Neuron (in vitro differentiated cells): ENCODE measurements at regions not wholly inside any gene's neighbourhood (a gene's known extent, or its start where the extent isn't known, plus 50 kb on each side); places are given as distances from the start of the nearest gene placed in this dataset.

Source experiments
- H2AFZ ChIP-seq: one replicate; pipeline ENCODE4 v1.6.1; 2013; ENCODE audit warnings: low read depth, mild to moderate bottlenecking, inconsistent platforms, low read length, moderate library complexity
- H3K27me3 ChIP-seq: one replicate; pipeline ENCODE4 v1.6.1; 2013; ENCODE audit warnings: low read length; ENCODE audit not compliant: insufficient read depth
- H3K36me3 ChIP-seq: one replicate; pipeline ENCODE4 v1.6.1; 2013; ENCODE audit warnings: low read length; ENCODE audit not compliant: insufficient read depth
- H3K4me1 ChIP-seq: one replicate; pipeline ENCODE4 v1.6.1; 2013; ENCODE audit warnings: low read length; ENCODE audit not compliant: insufficient read depth
- H3K4me3 ChIP-seq: 2 replicates; pipeline ENCODE4 v1.5.1; 2013; ENCODE audit warnings: mild to moderate bottlenecking, low read length, moderate library complexity
- H3K9me3 ChIP-seq: one replicate; pipeline ENCODE4 v1.6.1; 2013; ENCODE audit warnings: low read length

GRCh38 chr2:52844701-52845423 is 922.7 kb upstream of the CHAC2 start:
- Histone ChIP-seq H3K27me3 (no peaks in the 10 kb centered on the region), H3K4me1 (no peaks in the 10 kb centered on the region), H2AFZ (no peak overlapping the region), H3K36me3 (no peaks in the 10 kb centered on the region), H3K4me3 (no peak overlapping the region), H3K9me3 (no peaks in the 10 kb centered on the region)

- no peaks in the 10 kb centered on the region for H3K36me3 ChIP-seq
- H2AFZ ChIP-seq: no peak overlapping the region
- no peaks in the 10 kb centered on the region for H3K4me1 ChIP-seq
- no peaks in the 10 kb centered on the region for H3K27me3 ChIP-seq
- no peaks in the 10 kb centered on the region for H3K9me3 ChIP-seq
- H3K4me3 ChIP-seq: no peak overlapping the region
Observed at GRCh38 chr2:52835909-52836308, 931.7 kb upstream of the CHAC2 start.

- Histone ChIP-seq H3K4me1 (no peaks in the 10 kb centered on the region), H3K9me3 (no peaks in the 10 kb centered on the region), H2AFZ (no peak overlapping the region), H3K27me3 (no peaks in the 10 kb centered on the region), H3K36me3 (no peaks in the 10 kb centered on the region), H3K4me3 (no peak overlapping the region)
Observed at GRCh38 chr2:52831216-52831615, 936.4 kb upstream of the CHAC2 start.

GRCh38 chr2:52828112-52828511 is 939.5 kb upstream of the CHAC2 start:
- Histone ChIP-seq H2AFZ (no peak overlapping the region), H3K4me3 (no peak overlapping the region), H3K9me3 (no peaks in the 10 kb centered on the region), H3K36me3 (no peaks in the 10 kb centered on the region), H3K4me1 (no peaks in the 10 kb centered on the region), H3K27me3 (no peaks in the 10 kb centered on the region)

- Histone ChIP-seq H3K4me1 (no peaks in the 10 kb centered on the region), H3K4me3 (no peak overlapping the region), H3K27me3 (no peaks in the 10 kb centered on the region), H3K36me3 (no peaks in the 10 kb centered on the region), H2AFZ (no peak overlapping the region), H3K9me3 (no peaks in the 10 kb centered on the region)
Observed at GRCh38 chr2:52821631-52822030, 946.0 kb upstream of the CHAC2 start.

- no peaks in the 10 kb centered on the region for H3K36me3 ChIP-seq
- H3K4me3 ChIP-seq: no peak overlapping the region
- H2AFZ ChIP-seq: no peak overlapping the region
- no peaks in the 10 kb centered on the region for H3K9me3 ChIP-seq
- no peaks in the 10 kb centered on the region for H3K4me1 ChIP-seq
- H3K27me3 ChIP-seq: no peaks in the 10 kb centered on the region
Observed at GRCh38 chr2:52818958-52819357, 948.6 kb upstream of the CHAC2 start.

GRCh38 chr2:52810460-52810859 is 957.1 kb upstream of the CHAC2 start:
- no peak overlapping the region for H2AFZ ChIP-seq
- H3K27me3 ChIP-seq: no peaks in the 10 kb centered on the region
- no peak overlapping the region for H3K4me3 ChIP-seq
- H3K9me3 ChIP-seq: no peaks in the 10 kb centered on the region
- H3K36me3 ChIP-seq: no peaks in the 10 kb centered on the region
- no peaks in the 10 kb centered on the region for H3K4me1 ChIP-seq

GRCh38 chr2:52805901-52806410 is 961.6 kb upstream of the CHAC2 start:
- H2AFZ ChIP-seq: no peak overlapping the region
- no peaks in the 10 kb centered on the region for H3K27me3 ChIP-seq
- H3K4me1 ChIP-seq: no peaks in the 10 kb centered on the region
- no peaks in the 10 kb centered on the region for H3K36me3 ChIP-seq
- H3K4me3 ChIP-seq: no peak overlapping the region
- H3K9me3 ChIP-seq: no peaks in the 10 kb centered on the region

GRCh38 chr2:52794581-52794980 is 973.0 kb upstream of the CHAC2 start:
- no peaks in the 10 kb centered on the region for H3K36me3 ChIP-seq
- H3K9me3 ChIP-seq: no peaks in the 10 kb centered on the region
- no peak overlapping the region for H3K4me3 ChIP-seq
- no peaks in the 10 kb centered on the region for H3K27me3 ChIP-seq
- no peaks in the 10 kb centered on the region for H3K4me1 ChIP-seq
- no peak overlapping the region for H2AFZ ChIP-seq

- Histone ChIP-seq H3K27me3 (no peaks in the 10 kb centered on the region), H3K4me3 (no peak overlapping the region), H2AFZ (no peak overlapping the region), H3K36me3 (no peaks in the 10 kb centered on the region), H3K4me1 (no peaks in the 10 kb centered on the region), H3K9me3 (no peaks in the 10 kb centered on the region)
Observed at GRCh38 chr2:52779446-52779845, 988.2 kb upstream of the CHAC2 start.

GRCh38 chr2:52776571-52776970 is 991.0 kb upstream of the CHAC2 start:
- Histone ChIP-seq H3K36me3 (no peaks in the 10 kb centered on the region), H3K4me1 (no peaks in the 10 kb centered on the region), H3K27me3 (no peaks in the 10 kb centered on the region), H3K9me3 (no peaks in the 10 kb centered on the region), H3K4me3 (no peak overlapping the region), H2AFZ (no peak overlapping the region)

GRCh38 chr2:52775674-52776073 is 991.9 kb upstream of the CHAC2 start:
- H3K4me1 ChIP-seq: no peaks in the 10 kb centered on the region
- H2AFZ ChIP-seq: no peak overlapping the region
- H3K36me3 ChIP-seq: no peaks in the 10 kb centered on the region
- H3K4me3 ChIP-seq: no peak overlapping the region
- no peaks in the 10 kb centered on the region for H3K9me3 ChIP-seq
- H3K27me3 ChIP-seq: no peaks in the 10 kb centered on the region

- no peak overlapping the region for H2AFZ ChIP-seq
- H3K4me1 ChIP-seq: no peaks in the 10 kb centered on the region
- no peaks in the 10 kb centered on the region for H3K9me3 ChIP-seq
- no peaks in the 10 kb centered on the region for H3K36me3 ChIP-seq
- no peak overlapping the region for H3K4me3 ChIP-seq
- no peaks in the 10 kb centered on the region for H3K27me3 ChIP-seq
Observed at GRCh38 chr2:52765735-52766134, 1001.9 kb upstream of the CHAC2 start.

- Histone ChIP-seq H3K36me3 (no peaks in the 10 kb centered on the region), H3K27me3 (no peaks in the 10 kb centered on the region), H2AFZ (no peak overlapping the region), H3K9me3 (no peaks in the 10 kb centered on the region), H3K4me3 (no peak overlapping the region), H3K4me1 (no peaks in the 10 kb centered on the region)
Observed at GRCh38 chr2:52749764-52750163, 1017.8 kb upstream of the CHAC2 start.
